ENCODE measurements at regions not wholly inside any gene's neighbourhood (a gene's known extent, or its start where the extent isn't known, plus 50 kb on each side); places are given as distances from the start of the nearest gene placed in this dataset.

DNA sequence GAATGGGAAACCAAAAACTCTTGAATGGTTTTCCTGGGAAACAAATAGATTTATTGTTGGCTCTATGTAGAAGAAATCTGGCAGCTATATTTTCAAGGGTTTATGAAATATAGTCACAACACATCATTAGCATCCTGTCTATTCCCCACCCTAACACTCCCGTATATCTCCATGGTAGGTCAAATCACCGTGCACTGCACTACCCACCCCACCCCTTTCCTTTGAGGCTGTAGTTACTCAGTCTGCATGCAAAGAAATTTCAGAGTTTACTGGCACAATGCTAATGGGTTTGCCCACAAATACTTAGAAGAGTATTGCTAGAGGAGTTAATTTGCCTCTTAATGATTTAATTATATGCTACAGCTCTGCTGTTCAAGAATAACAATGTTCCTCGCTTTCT lies 329.1 kb upstream of the TSHZ2 start:
- 98% methylated on average over 3 of the region's 3 CpGs; no CpG with 5 or more reads in 1 of the 2 experiments for WGBS, 2 experiments (ENCODE audit: extremely low coverage in 1 of 2, insufficient coverage in 1 of 2, insufficient read length in 1 of 2, insufficient replicate concordance in 2 of 2, low coverage in 1 of 2, low lambda C conversion rate in 2 of 2, missing lambda C conversion rate in 1 of 2)
- Histone ChIP-seq H3K23me2 (ENCODE audit: low read depth, low read length) (no peaks in the 10 kb centered on the region), H4K5ac (ENCODE audit: insufficient read length, low read depth, low read length) (no peak overlapping the region), H3K4me2 (ENCODE audit: insufficient read depth in 1 of 2, low read depth in 2 of 2, low read length in 2 of 2) (no peak overlapping the region), H3K4me3 (ENCODE audit: extremely low read depth in 1 of 4, insufficient read depth in 2 of 4, low read depth in 3 of 4, low read length in 4 of 4) (no peak overlapping the region), H2AFZ (ENCODE audit: low read length) (no peak overlapping the region), H3K9me3 (ENCODE audit: insufficient read depth in 2 of 2, low read depth in 1 of 2, low read length in 1 of 2) (no peaks in the 10 kb centered on the region), H4K8ac (ENCODE audit: extremely low read depth, insufficient read depth, low read length) (no peak overlapping the region), H3K4ac (replicated peaks; ENCODE audit: insufficient read length, low read depth, low read length) (no peak overlapping the region), H3K27ac (ENCODE audit: low read depth, low read length) (no peak overlapping the region), H2BK5ac (ENCODE audit: low read depth, low read length) (no peak overlapping the region), H3K4me1 (replicated peaks in 1 of 4; ENCODE audit: control insufficient read depth in 3 of 4, insufficient read depth in 4 of 4, low read length in 3 of 4) (no peaks in the 10 kb centered on the region), H3K9ac (replicated peaks in 1 of 4; ENCODE audit: extremely low read depth in 1 of 4, low read depth in 3 of 4, low read length in 3 of 4) (no peak overlapping the region), H4K20me1 (replicated peaks in 1 of 2; ENCODE audit: control insufficient read depth in 1 of 2, insufficient read depth in 2 of 2, low read length in 2 of 2) (peaks cover 0 to 2% of the 10 kb centered on the region in 2 experiments), H3K14ac (ENCODE audit: insufficient read length) (no peak overlapping the region), H3K23ac (ENCODE audit: insufficient read length) (no peak overlapping the region), H2BK20ac (ENCODE audit: low read length) (no peak overlapping the region), H2BK120ac (replicated peaks; ENCODE audit: low read depth, low read length) (no peak overlapping the region), H3K36me3 (ENCODE audit: control insufficient read depth in 2 of 4, insufficient read depth in 4 of 4, low read length in 3 of 4) (no peaks in the 10 kb centered on the region), H3K27me3 (replicated peaks in 1 of 4; ENCODE audit: control insufficient read depth in 3 of 4, extremely low read depth in 1 of 4, insufficient read depth in 3 of 4, low read length in 3 of 4) (no peaks in the 10 kb centered on the region), H4K91ac (replicated peaks; ENCODE audit: insufficient read length, low read length) (no peak overlapping the region), H2BK12ac (ENCODE audit: low read depth, low read length) (no peak overlapping the region), H3K18ac (ENCODE audit: extremely low read depth, low read length) (no peak overlapping the region), H3K79me1 (ENCODE audit: low read depth, low read length) (no peaks in the 10 kb centered on the region), H3K56ac (replicated peaks; ENCODE audit: insufficient read length, low read depth, low read length) (no peak overlapping the region), H2BK15ac (ENCODE audit: low read length) (no peak overlapping the region), H3K79me2 (ENCODE audit: control insufficient read depth in 1 of 2, insufficient read depth in 2 of 2, low read length in 2 of 2) (no peaks in the 10 kb centered on the region), H2AK5ac (ENCODE audit: low read depth, low read length) (no peak overlapping the region)
- FAIRE-seq, result no peak
- DNase-seq (ENCODE audit: low read depth in 1 of 2, low spot score in 2 of 2), result no peak
- CTCF ChIA-PET (ENCODE audit: partially characterized antibody), result interaction anchor here (0.6 kb wide), 1 partner anchor 286 kb away, joined by 3 read pairs; no protein-coding TSS in a partner anchor
- POLR2A ChIA-PET (ENCODE audit: partially characterized antibody), result no interaction called here
- TF ChIP-seq SIX5 (IDR thresholded peaks at IDR 0.05; ENCODE audit: low read depth, low read length) (no peak), POU5F1 (IDR thresholded peaks at IDR 0.05; ENCODE audit: low read depth, low read length) (no peak), ZNF274 (IDR thresholded peaks at IDR 0.05; ENCODE audit: borderline replicate concordance, extremely low read depth, low read length) (no peak), CREB1 (IDR thresholded peaks at IDR 0.05) (no peak), HDAC6 (IDR thresholded peaks at IDR 0.05; ENCODE audit: low read depth, low read length) (no peak), TBP (IDR thresholded peaks at IDR 0.05; ENCODE audit: low read depth, low read length) (no peak), SIRT6 (IDR thresholded peaks at IDR 0.05; ENCODE audit: low read length) (no peak), HDAC2 (IDR thresholded peaks at IDR 0.05; ENCODE audit: borderline replicate concordance in 1 of 2, low read depth in 2 of 2, low read length in 2 of 2) (no peak), MAFK (IDR thresholded peaks at IDR 0.05; ENCODE audit: low read depth, low read length) (no peak), GABPA (IDR thresholded peaks at IDR 0.05; ENCODE audit: borderline replicate concordance, insufficient read depth, low read length) (no peak), TAF7 (optimal IDR thresholded peaks at IDR 0.05; ENCODE audit: borderline replicate concordance, low read depth, low read length) (no peak), SP2 (IDR thresholded peaks at IDR 0.05; ENCODE audit: low read length) (no peak), BACH1 (IDR thresholded peaks at IDR 0.05; ENCODE audit: low read length) (no peak), BCL11A (IDR thresholded peaks at IDR 0.05; ENCODE audit: low read depth in 2 of 2, low read length in 2 of 2) (no peak), PHF8 (conservative IDR thresholded peaks at IDR 0.05; ENCODE audit: low read depth, low read length) (no peak), KDM4A (IDR thresholded peaks at IDR 0.05; ENCODE audit: low read depth, low read length, severe bottlenecking) (no peak)

Data from H1 (cell line).